ENCODE measurements at regions not wholly inside any gene's neighbourhood (a gene's known extent, or its start where the extent isn't known, plus 50 kb on each side); places are given as distances from the start of the nearest gene placed in this dataset.

DNA sequence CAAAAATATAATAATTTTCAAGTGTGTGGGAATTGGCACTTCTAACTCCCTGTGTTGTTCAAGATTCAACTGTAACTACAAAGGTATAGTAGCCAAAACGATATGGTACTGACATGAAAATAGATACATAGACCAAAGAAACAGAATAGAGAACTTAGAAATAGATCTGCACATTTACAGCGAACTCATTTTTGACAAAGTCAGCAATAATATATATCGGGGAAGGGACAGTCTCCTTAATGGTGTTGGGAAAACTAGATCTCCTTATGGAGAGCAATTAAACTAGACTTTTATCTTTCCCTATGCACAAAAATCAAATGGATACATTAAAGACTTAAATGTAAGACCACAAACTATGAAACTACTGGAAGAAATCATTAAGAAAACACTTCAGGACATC, 1530.6 kb upstream of the SLC39A10 start:
- TF ChIP-seq EP300 (IDR thresholded peaks at IDR 0.05) (no peak), CTCF (IDR thresholded peaks at IDR 0.05) (no peak), POLR2A (IDR thresholded peaks at IDR 0.05) (no peak), POLR2AphosphoS5 (IDR thresholded peaks at IDR 0.05) (no peak)

Data from suprapubic skin (tissue), 4 donors.